Endothelial cell of umbilical vein (primary cell): ENCODE measurements at regions not wholly inside any gene's neighbourhood (a gene's known extent, or its start where the extent isn't known, plus 50 kb on each side); places are given as distances from the start of the nearest gene placed in this dataset.
"Not testable (repeated sequence)": the region's sequence is repeated elsewhere in the genome, so short reads cannot be mapped to it uniquely, and the experiment has no call there.

Experiments
- BruUV-seq: library from RNA; stranded (reverse); fragments of 400-500 nt; replicated peaks from 2 replicates; lab custom pipeline; 2021; lab: Mats Ljungman, UMichigan
- CTCF ChIA-PET: fragments of 300-600, 350-600 bp; sonication (Branson Sonifier 250); formaldehyde crosslinking; loops from one replicate; lab custom pipeline; 2021; ENCODE audit warnings: antibody characterized with exemption, inconsistent platforms; lab: Charles Lee
- POLR2A ChIA-PET: fragments of 300-600, 350-600 bp; sonication (Branson Sonifier 250); formaldehyde crosslinking; loops from one replicate; lab custom pipeline; 2021; ENCODE audit warnings: antibody characterized with exemption, inconsistent platforms; lab: Charles Lee
- DNase-seq: peaks from one replicate; pipeline ENCODE4 v3.0.0-alpha.2; 2011; ENCODE audit warnings: low read depth, low spot score
- FAIRE-seq: peaks from 2 replicates; lab custom pipeline; 2011; peaks lifted over from hg19 to GRCh38; lab: Jason Lieb, UNC
- H2AFZ ChIP-seq: 2 replicates; pipeline ENCODE4 v1.6.0; 2012; ENCODE audit warnings: low read depth, low read length, control low read depth, inconsistent platforms
- H3K27ac ChIP-seq: 2 replicates; pipeline ENCODE4 v1.5.1; 2011; ENCODE audit warnings: low read depth, mild to moderate bottlenecking, control low read depth, low read length, moderate library complexity; ENCODE audit not compliant: insufficient read depth
- H3K27me3 ChIP-seq, 2 experiments: 2 replicates each; pipeline versions ENCODE4 v1.6.0 to v1.6.1; 2011; ENCODE audit warnings: low read length in 2 of 2, mixed read lengths in 1 of 2; ENCODE audit not compliant: control insufficient read depth in 2 of 2, insufficient read depth in 2 of 2
- H3K36me3 ChIP-seq, 2 experiments: 2 replicates in 1 of 2; 3 replicates in 1 of 2; pipeline ENCODE4 v1.5.1; 2011; ENCODE audit warnings: low read length in 2 of 2, mild to moderate bottlenecking in 1 of 2, moderate library complexity in 1 of 2; ENCODE audit not compliant: control insufficient read depth in 2 of 2, insufficient read depth in 2 of 2; ENCODE audit errors: extremely low read depth in 1 of 2
- H3K4me1 ChIP-seq: 3 replicates; pipeline ENCODE4 v1.5.1; 2011; ENCODE audit warnings: mild to moderate bottlenecking, low read length; ENCODE audit not compliant: control insufficient read depth, insufficient read depth; ENCODE audit errors: extremely low read depth
- H3K4me2 ChIP-seq: 2 replicates; pipeline ENCODE4 v1.6.1; 2011; ENCODE audit warnings: low read length, control low read depth, mixed read lengths; ENCODE audit not compliant: insufficient read depth
- H3K4me3 ChIP-seq, 3 experiments: fragments of 200-600 bp in 1 of 3; sonication (generic), shearing (Covaris generic) in 1 of 3; replicated peaks in 1 of 3; 2 replicates each; pipeline ENCODE4 v1.5.1; 2011 to 2016; ENCODE audit warnings: control low read depth in 3 of 3, low read length in 3 of 3, mild to moderate bottlenecking in 2 of 3, inconsistent platforms in 1 of 3, low read depth in 1 of 3, moderate library complexity in 1 of 3; ENCODE audit not compliant: insufficient read depth in 1 of 3
- H3K79me2 ChIP-seq: 2 replicates; pipeline ENCODE4 v1.6.0; 2012; ENCODE audit warnings: low read length, inconsistent platforms; ENCODE audit not compliant: control insufficient read depth, insufficient read depth
- H3K9ac ChIP-seq: replicated peaks from 2 replicates; pipeline ENCODE3; 2011; ENCODE audit warnings: low read length, control low read depth; ENCODE audit not compliant: insufficient read depth; ENCODE audit errors: extremely low read depth
- H3K9me1 ChIP-seq: replicated peaks from 3 replicates; pipeline ENCODE4 v1.6.0; 2011; ENCODE audit warnings: mild to moderate bottlenecking, low read length; ENCODE audit not compliant: control insufficient read depth, insufficient read depth; ENCODE audit errors: extremely low read depth
- H3K9me3 ChIP-seq: replicated peaks from 2 replicates; pipeline ENCODE4 v1.5.1; 2012; ENCODE audit warnings: low read length, inconsistent platforms; ENCODE audit not compliant: control insufficient read depth, insufficient read depth
- H4K20me1 ChIP-seq: replicated peaks from 2 replicates; pipeline ENCODE3; 2011; ENCODE audit warnings: mild to moderate bottlenecking, low read length; ENCODE audit not compliant: control insufficient read depth, insufficient read depth; ENCODE audit errors: extremely low read depth
- EZH2 ChIP-seq: IDR thresholded peaks from 2 replicates; pipeline ENCODE4 v1.6.1; 2012; ENCODE audit warnings: borderline replicate concordance, low read depth, mild to moderate bottlenecking, moderate library complexity, low read length, inconsistent platforms; ENCODE audit not compliant: severe bottlenecking
- FOS ChIP-seq: IDR thresholded peaks from 2 replicates; pipeline ENCODE4 v1.6.1; 2011; ENCODE audit warnings: mild to moderate bottlenecking, low read length, moderate library complexity, borderline replicate concordance; ENCODE audit not compliant: insufficient read depth
- GATA2 ChIP-seq: IDR thresholded peaks from 2 replicates; pipeline ENCODE4 v1.7.0; 2011; ENCODE audit warnings: low read depth, mild to moderate bottlenecking, moderate library complexity, mixed read lengths, low read length; ENCODE audit not compliant: insufficient read length, insufficient read depth
- JUN ChIP-seq: IDR thresholded peaks from 2 replicates; pipeline ENCODE4 v1.6.1; 2011; ENCODE audit warnings: borderline replicate concordance, low read depth; ENCODE audit not compliant: insufficient read length, insufficient read depth
- MYC ChIP-seq: IDR thresholded peaks from one replicate; pipeline ENCODE4 v1.6.1; 2011; ENCODE audit warnings: mild to moderate bottlenecking, low read depth, low read length
- POLR2A ChIP-seq: IDR thresholded peaks from 2 replicates; pipeline ENCODE4 v1.6.1; 2012; ENCODE audit warnings: low read depth, mild to moderate bottlenecking, control low read depth, low read length
- POLR2AphosphoS5 ChIP-seq: IDR thresholded peaks from 2 replicates; pipeline ENCODE4 v1.6.1; 2012; ENCODE audit warnings: low read depth, mild to moderate bottlenecking, control low read depth, low read length, moderate library complexity; ENCODE audit not compliant: insufficient read depth
- dilution Hi-C: fragments of 300-500 bp; cut with MboI; formaldehyde crosslinking; loops from one replicate; pipeline ENCODE4 v1.15.0; 2019; ENCODE audit warnings: low sequenced_read_pairs; ENCODE audit not compliant: extremely low pct_ligation_motif_present
- intact Hi-C: fragments of 100-400 bp; cut with micrococcal nuclease; formaldehyde crosslinking; loops from one replicate; pipeline ENCODE4 v1.10.0; 2022
- TF ChIP-seq, protein P1 (sequence below), 2 donors: IDR thresholded peaks; 1 replicate in 1 of 2; 2 replicates in 1 of 2; pipeline ENCODE4 v1.5.1; 2011; ENCODE audit warnings: low read length in 2 of 2, mild to moderate bottlenecking in 2 of 2, moderate library complexity in 2 of 2, control low read depth in 1 of 2, inconsistent platforms in 1 of 2, low read depth in 1 of 2; ENCODE audit not compliant: insufficient read depth in 1 of 2; ENCODE audit errors: extremely low read depth in 1 of 2
- TF ChIP-seq, protein P2 (sequence below): IDR thresholded peaks from 2 replicates; pipeline ENCODE4 v1.6.1; 2011; ENCODE audit not compliant: insufficient read depth, insufficient read length

DNA sequence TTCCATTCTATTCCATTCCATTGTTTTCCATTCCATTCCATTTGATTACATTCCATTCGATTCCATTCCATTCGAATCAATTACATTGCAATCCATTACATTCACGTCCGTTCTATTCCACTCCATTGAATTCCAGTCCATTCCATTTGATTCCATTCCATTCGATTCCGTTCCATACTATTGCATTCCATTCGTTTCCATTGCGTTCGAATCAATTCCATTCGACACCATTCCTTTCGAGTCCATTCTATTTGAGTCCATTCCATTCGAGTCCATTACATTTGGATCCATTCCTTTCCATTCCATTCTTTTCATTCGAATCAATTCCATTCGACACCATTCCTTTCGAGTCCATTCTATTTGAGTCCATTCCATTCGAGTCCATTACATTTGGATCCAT, 1122.9 kb downstream of the RPIA start:
- H3K36me3 ChIP-seq, BruUV-seq, H4K20me1 ChIP-seq, FAIRE-seq, H3K79me2 ChIP-seq, H2AFZ ChIP-seq, POLR2A ChIA-PET, H3K9me1 ChIP-seq, dilution Hi-C loops, intact Hi-C loops, DNase-seq, H3K27me3 ChIP-seq, H3K4me2 ChIP-seq, H3K4me1 ChIP-seq, H3K9ac ChIP-seq, H3K27ac ChIP-seq, CTCF ChIA-PET, H3K4me3 ChIP-seq: not testable (repeated sequence)
- peaks cover 56% of the 10 kb centered on the region for H3K9me3 ChIP-seq

DNA sequence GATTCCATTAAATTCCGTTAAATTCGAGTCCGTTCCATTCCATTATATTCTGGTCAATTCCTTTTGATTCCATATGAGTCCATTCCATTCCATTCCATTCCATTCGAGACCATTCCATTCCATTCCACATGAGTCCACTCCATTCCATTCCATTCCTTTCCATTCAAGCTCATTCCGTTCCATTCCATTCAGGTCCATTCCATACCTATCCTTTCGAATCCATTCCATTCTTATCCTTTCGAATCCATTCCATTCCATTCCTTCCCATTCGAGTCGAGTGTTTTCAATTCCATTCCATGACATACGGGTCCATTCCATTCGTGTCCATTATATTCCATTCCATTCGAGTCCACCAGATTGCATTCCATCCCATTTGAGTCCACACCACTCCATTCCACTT, 1127.4 kb downstream of the RPIA start:
- POLR2A ChIA-PET = no interaction called here
- DNase-seq (no peak), FAIRE-seq (no peak)
- Histone ChIP-seq H3K79me2 (no peaks in the 10 kb centered on the region), H3K27me3 (no peaks in the 10 kb centered on the region), H2AFZ (no peak overlapping the region), H3K4me3 (no peak overlapping the region), H4K20me1 (no peaks in the 10 kb centered on the region), H3K9me1 (no peaks in the 10 kb centered on the region), H3K4me2 (no peak overlapping the region), H3K9ac (no peak overlapping the region), H3K36me3 (no peaks in the 10 kb centered on the region), H3K27ac (no peak overlapping the region), H3K9me3 (peaks cover 48% of the 10 kb centered on the region), H3K4me1 (no peaks in the 10 kb centered on the region)
- intact Hi-C loops (no loop called here), dilution Hi-C loops (no loop called here)
- BruUV-seq = no TSS peak
- no peak for TF ChIP-seq MYC
- no peak for TF ChIP-seq FOS
- TF ChIP-seq POLR2A = no peak
- no peak for TF ChIP-seq GATA2
- TF ChIP-seq, protein P1, sequence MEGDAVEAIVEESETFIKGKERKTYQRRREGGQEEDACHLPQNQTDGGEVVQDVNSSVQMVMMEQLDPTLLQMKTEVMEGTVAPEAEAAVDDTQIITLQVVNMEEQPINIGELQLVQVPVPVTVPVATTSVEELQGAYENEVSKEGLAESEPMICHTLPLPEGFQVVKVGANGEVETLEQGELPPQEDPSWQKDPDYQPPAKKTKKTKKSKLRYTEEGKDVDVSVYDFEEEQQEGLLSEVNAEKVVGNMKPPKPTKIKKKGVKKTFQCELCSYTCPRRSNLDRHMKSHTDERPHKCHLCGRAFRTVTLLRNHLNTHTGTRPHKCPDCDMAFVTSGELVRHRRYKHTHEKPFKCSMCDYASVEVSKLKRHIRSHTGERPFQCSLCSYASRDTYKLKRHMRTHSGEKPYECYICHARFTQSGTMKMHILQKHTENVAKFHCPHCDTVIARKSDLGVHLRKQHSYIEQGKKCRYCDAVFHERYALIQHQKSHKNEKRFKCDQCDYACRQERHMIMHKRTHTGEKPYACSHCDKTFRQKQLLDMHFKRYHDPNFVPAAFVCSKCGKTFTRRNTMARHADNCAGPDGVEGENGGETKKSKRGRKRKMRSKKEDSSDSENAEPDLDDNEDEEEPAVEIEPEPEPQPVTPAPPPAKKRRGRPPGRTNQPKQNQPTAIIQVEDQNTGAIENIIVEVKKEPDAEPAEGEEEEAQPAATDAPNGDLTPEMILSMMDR (IDR thresholded peaks at IDR 0.05; ENCODE audit: extremely low read depth in 1 of 2, insufficient read depth in 1 of 2, low read depth in 1 of 2, low read length in 2 of 2) = no peak
- TF ChIP-seq EZH2 = no peak
- TF ChIP-seq, protein P2, sequence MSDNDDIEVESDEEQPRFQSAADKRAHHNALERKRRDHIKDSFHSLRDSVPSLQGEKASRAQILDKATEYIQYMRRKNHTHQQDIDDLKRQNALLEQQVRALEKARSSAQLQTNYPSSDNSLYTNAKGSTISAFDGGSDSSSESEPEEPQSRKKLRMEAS = no peak
- no peak for TF ChIP-seq POLR2AphosphoS5
- no peak for TF ChIP-seq JUN
- CTCF ChIA-PET = no interaction called here
